Cardiac fibroblast (primary cell): ENCODE measurements at regions not wholly inside any gene's neighbourhood (a gene's known extent, or its start where the extent isn't known, plus 50 kb on each side); places are given as distances from the start of the nearest gene placed in this dataset.
A peak's percentile ranks its signal among the peaks of the same experiment; 100 is the strongest.

Experiments
- DNase-seq, 2 donors: peaks; one replicate each; pipeline versions ENCODE4 v3.0.0 to v3.0.0-alpha.2; 2010; ENCODE audit warnings: low read depth in 2 of 2
- H3K4me3 ChIP-seq, 2 donors: replicated peaks in 1 of 2; 1 replicate in 1 of 2; 2 replicates in 1 of 2; pipeline ENCODE4 v1.5.1; 2011; ENCODE audit warnings: low read depth in 2 of 2, low read length in 2 of 2, mild to moderate bottlenecking in 2 of 2, moderate library complexity in 1 of 2
- CTCF ChIP-seq: IDR thresholded peaks from one replicate; pipeline ENCODE4 v1.5.1; 2011; ENCODE audit warnings: low read depth, mild to moderate bottlenecking, low read length, inconsistent platforms

GRCh38 chr6:227074-227782 lies 65.1 kb upstream of the DUSP22 start:
- TF ChIP-seq CTCF = peak; percentile 4
- no peak overlapping the region for H3K4me3 ChIP-seq
- DNase-seq = peak in 1 of 2 donors; percentile 58

- H3K4me3 ChIP-seq = no peak overlapping the region
- no peak for TF ChIP-seq CTCF
- DNase-seq = no peak
Observed at GRCh38 chr6:227812-228338, 64.4 kb upstream of the DUSP22 start.

GRCh38 chr6:228881-229651 lies 63.2 kb upstream of the DUSP22 start:
- H3K4me3 ChIP-seq = no peak overlapping the region
- no peak for TF ChIP-seq CTCF
- DNase-seq = no peak

GRCh38 chr6:231779-232178 lies 60.5 kb upstream of the DUSP22 start:
- no peak for TF ChIP-seq CTCF
- no peak overlapping the region for H3K4me3 ChIP-seq
- no peak for DNase-seq

- H3K4me3 ChIP-seq = no peak overlapping the region
- TF ChIP-seq CTCF = no peak
- no peak for DNase-seq
Observed at GRCh38 chr6:232982-233640, 59.2 kb upstream of the DUSP22 start.

GRCh38 chr6:234706-235372 lies 57.4 kb upstream of the DUSP22 start:
- TF ChIP-seq CTCF = no peak
- H3K4me3 ChIP-seq = no peak overlapping the region
- DNase-seq = no peak
